ENCODE measurements at regions not wholly inside any gene's neighbourhood (a gene's known extent, or its start where the extent isn't known, plus 50 kb on each side); places are given as distances from the start of the nearest gene placed in this dataset.

- in situ Hi-C loops (cut with HindIII; ENCODE audit: low pct_unique_long_range_greater_than_20kb, low sequenced_read_pairs) (no loop called here), intact Hi-C loops (cut with micrococcal nuclease; ENCODE audit: unreplicated experiment) (no loop called here)
- no peak for TF ChIP-seq REST (IDR thresholded peaks at IDR 0.05; ENCODE audit: insufficient read depth in 1 of 2, low read depth in 2 of 2, low read length in 1 of 2)
- TF ChIP-seq TCF7L2 (IDR thresholded peaks at IDR 0.05; ENCODE audit: low read depth, low read length), result no peak
- no peak for TF ChIP-seq POLR2AphosphoS5 (IDR thresholded peaks at IDR 0.05; ENCODE audit: low read depth, low read length)
- no peak for TF ChIP-seq CTCF (IDR thresholded peaks at IDR 0.05)
- TF ChIP-seq SIN3A (IDR thresholded peaks at IDR 0.05; ENCODE audit: borderline replicate concordance, insufficient read depth, low read depth, low read length), result no peak
- Histone ChIP-seq H3K4me3 (ENCODE audit: low read depth in 2 of 2, low read length in 2 of 2) (no peak overlapping the region), H3K27ac (ENCODE audit: low read length) (no peak overlapping the region), H3K9me3 (ENCODE audit: control insufficient read depth, insufficient read depth, low read depth, low read length) (no peaks in the 10 kb centered on the region), H3K36me3 (ENCODE audit: control insufficient read depth, insufficient read depth, low read length) (no peaks in the 10 kb centered on the region), H3K27me3 (ENCODE audit: control insufficient read depth, insufficient read depth, low read length) (peaks cover 4% of the 10 kb centered on the region; the same call in 1 of the 2 replicates), H3K4me1 (ENCODE audit: control insufficient read depth, insufficient read depth, low read length) (no peaks in the 10 kb centered on the region)
- ATAC-seq (no peak), DNase-seq (ENCODE audit: low read depth, low spot score) (no peak)
- ChIA-PET POLR2A (no interaction called here), CTCF (no interaction called here)
- BruUV-seq (replicated peaks), result no TSS peak
Measured at GRCh38 chr3:13954266-13954665, 74.4 kb upstream of the WNT7A start.

GRCh38 chr3:13951184-13951583 is 71.3 kb upstream of the WNT7A start:
- ChIA-PET POLR2A (no interaction called here), CTCF (no interaction called here)
- Histone ChIP-seq H3K9me3 (ENCODE audit: control insufficient read depth, insufficient read depth, low read depth, low read length) (no peaks in the 10 kb centered on the region), H3K27ac (ENCODE audit: low read length) (no peak overlapping the region), H3K36me3 (ENCODE audit: control insufficient read depth, insufficient read depth, low read length) (no peaks in the 10 kb centered on the region), H3K4me3 (ENCODE audit: low read depth in 2 of 2, low read length in 2 of 2) (no peak overlapping the region), H3K4me1 (ENCODE audit: control insufficient read depth, insufficient read depth, low read length) (no peaks in the 10 kb centered on the region), H3K27me3 (ENCODE audit: control insufficient read depth, insufficient read depth, low read length) (peaks cover 4% of the 10 kb centered on the region; the same call in 1 of the 2 replicates)
- in situ Hi-C loops (cut with HindIII; ENCODE audit: low pct_unique_long_range_greater_than_20kb, low sequenced_read_pairs), result no loop called here
- ATAC-seq (no peak), DNase-seq (ENCODE audit: low read depth, low spot score) (no peak)
- no TSS peak for BruUV-seq (replicated peaks)
- intact Hi-C loops (cut with micrococcal nuclease; ENCODE audit: unreplicated experiment), result no loop called here
- TF ChIP-seq REST (IDR thresholded peaks at IDR 0.05; ENCODE audit: insufficient read depth in 1 of 2, low read depth in 2 of 2, low read length in 1 of 2) (no peak), SIN3A (IDR thresholded peaks at IDR 0.05; ENCODE audit: borderline replicate concordance, insufficient read depth, low read depth, low read length) (no peak), POLR2AphosphoS5 (IDR thresholded peaks at IDR 0.05; ENCODE audit: low read depth, low read length) (no peak), CTCF (IDR thresholded peaks at IDR 0.05) (no peak), TCF7L2 (IDR thresholded peaks at IDR 0.05; ENCODE audit: low read depth, low read length) (no peak)

Measured in Panc1 (cell line).